ENCODE measurements at regions not wholly inside any gene's neighbourhood (a gene's known extent, or its start where the extent isn't known, plus 50 kb on each side); places are given as distances from the start of the nearest gene placed in this dataset.

GRCh38 chrX:149060921-149061320 is 444.2 kb downstream of the IDS start:
- no peak overlapping the region for H3K27ac Mint-ChIP-seq
- no peak for ATAC-seq (ENCODE audit: low read depth)
- intact Hi-C loops (cut with micrococcal nuclease) = no loop called here

More at GRCh38 chrX:149060921-149061320, 444.2 kb downstream of the IDS start:
- H2AFZ ChIP-seq (ENCODE audit: insufficient read depth, low read depth, low read length, poor library complexity, severe bottlenecking) = no peak overlapping the region
- no peaks in the 10 kb centered on the region for H4K20me1 ChIP-seq (ENCODE audit: control insufficient read depth, insufficient read depth, low read length, poor library complexity, severe bottlenecking)
- H3K4me3 Mint-ChIP-seq = no peak overlapping the region
- H3K27me3 Mint-ChIP-seq = no peaks in the 10 kb centered on the region
- no peak for DNase-seq
- H3K4me1 Mint-ChIP-seq = no peaks in the 10 kb centered on the region
- no peak overlapping the region for H3K4me3 ChIP-seq (ENCODE audit: control extremely low read depth in 1 of 5, extremely low read depth in 1 of 5, insufficient read depth in 1 of 5, low read depth in 2 of 5, low read length in 4 of 5)
- H3K9me3 ChIP-seq (ENCODE audit: control extremely low read depth in 1 of 3, control insufficient read depth in 2 of 3, insufficient read depth in 1 of 3, low read length in 2 of 3) = no peaks in the 10 kb centered on the region
- H3K4me1 ChIP-seq (ENCODE audit: control insufficient read depth in 2 of 2, insufficient read depth in 2 of 2, low read length in 2 of 2) = no peaks in the 10 kb centered on the region
- no peaks in the 10 kb centered on the region for H3K79me2 ChIP-seq (ENCODE audit: control insufficient read depth, insufficient read depth, low read length)
- H3K27me3 ChIP-seq (replicated peaks in 1 of 4; ENCODE audit: control extremely low read depth in 1 of 4, control insufficient read depth in 3 of 4, insufficient read depth in 4 of 4, low read length in 3 of 4) = no peaks in the 10 kb centered on the region
- ChIA-PET CTCF (no interaction called here), POLR2A (no interaction called here)
- no peaks in the 10 kb centered on the region for H3K9me3 Mint-ChIP-seq (ENCODE audit: insufficient read depth)
- no peaks in the 10 kb centered on the region for H3K36me3 ChIP-seq (replicated peaks in 1 of 2; ENCODE audit: control extremely low read depth in 1 of 2, control insufficient read depth in 1 of 2, extremely low read depth in 1 of 2, insufficient read depth in 2 of 2, low read length in 1 of 2)
- H3K4me2 ChIP-seq (replicated peaks; ENCODE audit: low read depth, low read length, poor library complexity, severe bottlenecking) = no peak overlapping the region
- WGBS (ENCODE audit: insufficient coverage) = 100% methylated on average over 1 of the region's 2 CpGs
- no peak overlapping the region for H3K9ac ChIP-seq (ENCODE audit: low read length)
- TF ChIP-seq EZH2 (IDR thresholded peaks at IDR 0.05; ENCODE audit: borderline replicate concordance, insufficient read depth, low read depth, low read length, poor library complexity, severe bottlenecking) (no peak), CTCF (IDR thresholded peaks at IDR 0.05) (no peak)
- H3K27ac ChIP-seq (ENCODE audit: low read length in 2 of 2) = no peak overlapping the region
